ENCODE measurements at regions not wholly inside any gene's neighbourhood (a gene's known extent, or its start where the extent isn't known, plus 50 kb on each side); places are given as distances from the start of the nearest gene placed in this dataset.

DNA sequence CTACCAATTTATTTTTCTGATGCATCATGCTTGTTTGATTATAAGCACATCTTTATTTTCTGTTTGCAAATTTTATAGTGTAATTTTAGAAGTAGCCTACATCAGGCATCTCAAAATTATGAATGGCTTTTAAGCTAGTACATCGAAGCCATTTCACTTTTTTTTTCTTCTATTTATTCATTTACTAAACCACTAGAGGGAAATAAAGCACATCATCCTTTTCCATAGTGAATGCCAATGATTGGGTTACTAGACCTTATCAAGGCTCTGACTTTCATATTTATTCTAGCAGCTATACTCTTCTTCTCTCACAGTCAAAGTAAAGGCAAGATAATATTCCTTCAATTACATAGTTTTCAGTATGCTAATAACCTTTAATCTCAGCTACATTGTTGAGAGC, 736.4 kb upstream of the LRFN5 start:
- no peak for DNase-seq

DNA sequence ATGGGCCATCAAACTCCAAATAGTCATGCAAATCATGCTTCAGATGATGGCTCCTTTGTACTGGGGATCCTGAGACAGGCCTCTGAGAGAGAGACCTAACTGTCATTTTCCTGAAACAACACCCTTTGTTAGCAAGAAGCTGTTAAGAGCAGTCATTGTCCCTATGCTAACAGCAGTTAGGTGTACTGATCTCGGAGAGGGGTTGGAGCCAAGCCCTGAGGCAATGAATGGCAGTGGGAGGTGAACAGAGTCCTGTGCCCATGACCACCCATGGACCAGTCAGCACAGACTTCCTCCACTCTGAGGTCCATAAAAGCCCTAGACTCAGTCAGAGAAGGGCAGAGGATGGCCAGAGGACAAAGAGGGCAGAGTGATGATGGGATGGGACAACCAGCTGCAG, 747.6 kb upstream of the LRFN5 start:
- no peak for DNase-seq

DNA sequence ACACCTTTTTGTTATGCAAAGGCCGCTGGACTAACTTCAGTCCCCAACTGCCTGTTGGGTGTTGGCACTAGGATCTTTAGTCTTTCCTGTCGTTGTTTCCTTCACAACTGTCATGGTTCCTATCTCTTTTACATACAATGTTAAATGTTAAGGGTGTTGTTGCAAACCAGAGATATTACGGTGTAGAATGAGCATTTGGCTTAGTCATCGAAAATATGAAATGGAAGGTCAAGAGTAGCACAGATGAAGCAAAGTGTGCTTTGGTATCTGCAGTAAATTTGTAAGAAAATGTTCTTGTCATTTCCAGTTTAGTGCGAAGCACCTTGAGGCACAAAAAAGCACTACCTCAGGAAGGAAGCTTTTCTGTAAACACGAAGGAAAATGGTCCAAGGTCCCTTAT, 751.3 kb upstream of the LRFN5 start:
- no peak for DNase-seq

DNA sequence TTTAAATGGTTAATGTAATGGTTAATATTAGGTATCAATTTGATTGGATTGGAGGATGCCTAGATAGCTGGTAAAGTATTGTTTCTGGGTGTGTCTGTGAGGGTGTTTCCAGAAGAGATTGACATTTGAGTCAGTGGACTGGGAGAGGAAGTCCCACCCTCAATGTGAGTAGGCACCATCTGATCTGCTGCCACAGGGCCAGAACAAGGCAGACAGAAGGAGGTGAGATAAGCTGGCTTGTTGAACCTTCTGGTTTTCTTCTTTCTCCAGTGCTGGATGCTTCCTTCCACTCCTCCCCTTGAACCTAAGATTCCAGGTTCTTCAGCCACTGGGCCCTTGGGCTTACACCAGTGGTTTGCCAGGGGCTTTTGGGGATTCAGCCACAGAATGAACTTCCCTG, 756.5 kb upstream of the LRFN5 start:
- no peak for DNase-seq

GRCh38 chr14:40847480-40847879, 759.2 kb upstream of the LRFN5 start:
- no peak for DNase-seq

DNA sequence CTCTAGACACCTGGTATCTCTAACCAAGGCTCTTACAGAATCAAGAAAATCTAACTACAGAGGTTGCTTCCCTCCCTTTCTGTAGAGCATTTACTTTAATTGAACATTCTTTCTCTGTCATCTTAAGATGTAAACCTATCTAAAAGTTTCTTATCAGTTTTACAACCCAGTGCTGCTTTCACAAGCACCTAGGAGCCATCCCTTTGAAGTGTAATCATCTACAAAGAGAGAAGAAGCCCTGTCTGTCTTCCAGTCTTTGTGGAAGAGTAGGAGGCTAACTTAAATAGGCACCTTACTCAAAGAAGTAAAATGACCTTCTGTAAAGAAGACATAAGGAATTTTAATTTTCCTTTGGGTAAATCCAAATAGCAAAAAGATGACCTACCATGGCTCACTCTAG, 763.9 kb upstream of the LRFN5 start:
- DNase-seq, result no peak

DNA sequence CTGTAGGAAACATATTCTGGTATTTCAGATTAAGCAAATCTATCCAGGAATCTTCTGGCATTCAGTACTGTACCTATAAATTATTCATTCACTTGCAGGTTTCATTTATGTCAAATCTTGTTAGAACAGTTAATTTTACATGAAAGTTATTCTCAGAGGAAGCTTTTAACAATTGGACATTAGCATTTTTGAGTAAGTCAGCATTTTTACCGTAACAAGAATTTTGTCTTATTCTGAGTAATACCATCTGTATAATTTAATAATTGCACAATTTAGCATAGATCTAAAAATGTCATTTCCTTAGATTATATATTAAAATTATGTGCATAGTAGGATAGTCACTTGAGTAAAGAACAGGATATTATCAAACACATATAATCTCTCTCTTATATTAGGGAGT, 764.8 kb upstream of the LRFN5 start:
- DNase-seq, result no peak

GRCh38 chr14:40838601-40839000, 768.1 kb upstream of the LRFN5 start:
- no peak for DNase-seq

- no peak for DNase-seq
Observed at GRCh38 chr14:40806471-40806870, 800.2 kb upstream of the LRFN5 start.

DNA sequence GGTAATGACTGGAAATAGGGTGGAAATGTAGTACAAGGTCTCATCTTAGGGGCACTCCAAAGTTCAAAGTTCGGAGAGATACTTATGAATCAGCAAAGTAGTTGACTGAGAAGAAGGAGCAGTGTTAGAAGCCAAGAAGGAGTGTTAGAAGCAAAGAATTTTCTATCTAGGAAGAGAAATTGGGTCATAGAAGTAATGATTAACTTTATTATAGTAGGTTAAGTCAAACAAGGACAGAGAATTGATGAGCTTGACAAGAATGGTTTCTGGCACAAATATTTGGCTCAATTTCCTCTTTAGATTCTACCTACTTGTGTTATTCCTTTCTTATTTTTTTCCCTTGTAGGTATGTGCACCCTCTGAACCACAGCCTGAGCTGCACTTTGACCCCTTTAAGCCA, 810.5 kb upstream of the LRFN5 start:
- no peak for DNase-seq

DNA sequence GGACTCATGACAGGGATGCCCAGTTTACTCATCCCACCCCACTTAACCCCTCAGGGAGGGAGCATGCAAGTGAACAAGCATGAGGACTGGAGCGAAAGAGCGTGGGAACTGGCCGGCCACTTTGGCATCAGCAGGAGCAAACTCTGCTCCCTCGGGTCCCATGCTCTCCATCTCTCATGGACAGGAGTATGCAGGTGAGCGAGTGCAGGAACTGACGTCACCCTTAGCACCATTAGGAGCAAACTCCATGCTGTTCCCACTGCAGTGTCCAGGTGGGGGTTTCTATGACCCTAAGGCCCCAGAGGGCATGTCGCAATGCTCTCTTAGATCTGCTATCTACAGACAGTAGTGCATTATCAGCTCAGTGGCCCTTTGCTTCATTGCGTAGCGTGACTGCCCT, 821.8 kb upstream of the LRFN5 start:
- DNase-seq, result no peak

GRCh38 chr14:40762685-40763084, 844.0 kb upstream of the LRFN5 start:
- DNase-seq, result no peak

DNA sequence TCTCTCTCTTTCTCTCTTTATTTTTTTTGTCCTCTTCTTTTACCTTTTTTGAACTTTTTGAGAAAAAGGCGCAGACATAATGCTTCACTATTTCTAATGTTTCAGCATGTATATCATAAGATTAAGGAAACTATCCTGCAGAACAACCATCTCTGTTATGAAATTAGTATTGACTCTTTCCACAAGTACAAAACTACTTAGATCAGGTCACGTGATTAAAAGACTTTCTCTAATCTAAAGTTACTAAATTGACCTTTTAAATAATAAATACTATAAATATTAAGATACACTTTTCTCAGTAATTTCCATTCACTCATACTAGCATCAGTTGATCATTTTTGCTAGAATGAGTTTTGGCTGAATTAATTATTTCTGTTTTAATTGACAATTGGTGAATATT, 844.5 kb upstream of the LRFN5 start:
- DNase-seq, result no peak

DNA sequence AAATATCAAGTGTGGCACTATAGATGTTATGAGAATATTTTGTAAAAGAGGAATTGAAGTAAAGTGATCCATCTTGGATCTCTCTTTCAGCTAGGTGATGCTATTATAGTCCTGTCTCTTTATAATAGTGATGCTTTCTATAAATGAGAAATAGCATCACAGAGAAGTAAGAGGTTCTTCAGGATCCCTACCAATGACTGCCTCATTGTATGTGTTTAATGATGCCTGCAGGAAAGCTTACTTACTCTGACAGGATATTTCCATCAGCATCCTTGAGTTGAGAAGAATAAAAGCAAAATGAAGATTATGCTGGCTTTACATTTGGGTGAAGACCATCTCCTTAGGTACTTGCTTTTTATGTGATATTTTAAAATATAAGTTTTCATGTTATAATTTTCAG, 846.0 kb upstream of the LRFN5 start:
- DNase-seq, result no peak

- DNase-seq, result no peak
Observed at GRCh38 chr14:40758076-40758475, 848.6 kb upstream of the LRFN5 start.

GRCh38 chr14:40757376-40757950, 849.2 kb upstream of the LRFN5 start:
- no peak for DNase-seq

- no peak for DNase-seq
Observed at GRCh38 chr14:40733206-40733605, 873.5 kb upstream of the LRFN5 start.

GRCh38 chr14:40727107-40727506, 879.6 kb upstream of the LRFN5 start:
- no peak for DNase-seq

DNA sequence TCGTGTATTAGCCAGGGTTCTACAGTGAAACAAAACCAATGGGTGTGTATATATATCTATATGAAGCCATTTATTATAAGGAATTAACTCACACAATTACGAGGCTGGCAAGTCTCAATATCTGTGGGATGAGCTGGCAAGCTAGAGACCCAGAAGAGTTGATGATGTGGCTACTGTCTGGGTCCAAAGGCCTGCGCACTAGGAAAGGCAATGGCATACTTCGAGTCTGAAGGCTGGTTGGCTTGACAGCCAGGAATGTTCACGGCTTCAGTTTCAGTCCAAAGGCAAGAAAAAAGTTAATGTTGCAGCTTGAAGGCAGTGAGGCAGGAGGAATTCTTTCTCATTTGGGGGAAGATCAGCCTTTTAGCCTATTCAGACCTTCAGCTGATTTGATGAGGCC, 893.3 kb upstream of the LRFN5 start:
- no peak for DNase-seq

- no peak for DNase-seq
Observed at GRCh38 chr14:40697231-40697630, 909.4 kb upstream of the LRFN5 start.

GRCh38 chr14:40694023-40694422, 912.7 kb upstream of the LRFN5 start:
- no peak for DNase-seq

DNA sequence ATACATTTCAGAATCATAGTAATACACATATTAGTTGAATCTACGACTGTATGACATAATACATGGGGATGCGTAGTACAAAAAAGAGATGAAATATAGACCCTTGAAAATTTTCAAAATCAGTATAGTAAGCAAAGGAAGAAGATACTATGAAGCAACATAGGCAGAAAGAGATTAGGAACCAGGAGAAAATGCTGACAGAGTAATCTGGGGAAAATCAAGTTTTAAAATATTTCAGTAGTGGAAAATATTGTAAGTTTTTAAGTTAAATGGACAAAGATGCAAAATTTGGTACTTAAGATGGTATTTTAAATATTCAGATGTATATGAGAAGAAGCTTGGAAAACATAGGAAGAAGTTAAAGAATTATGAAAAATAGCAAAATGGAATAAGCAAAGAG, 915.6 kb upstream of the LRFN5 start:
- DNase-seq, result no peak

DNA sequence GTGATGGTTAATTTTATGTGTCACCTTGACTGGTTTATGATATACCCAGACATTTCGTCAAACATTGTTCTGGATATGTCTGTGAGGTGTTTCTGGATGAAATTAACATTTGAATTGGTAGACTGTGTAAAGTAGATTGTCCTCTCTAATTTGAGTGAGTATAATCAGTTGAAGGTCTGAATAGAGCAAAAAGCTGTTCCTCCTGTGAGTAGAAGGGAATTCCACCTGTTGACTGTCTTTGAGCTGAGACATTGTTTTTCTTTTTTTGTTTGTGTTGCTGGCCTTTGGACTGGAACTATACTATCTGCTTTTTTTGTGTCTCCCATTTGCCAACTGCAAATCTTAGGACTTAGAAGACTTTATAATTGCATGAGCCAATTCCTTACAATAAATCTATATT, 920.9 kb upstream of the LRFN5 start:
- DNase-seq, result no peak

- DNase-seq, result no peak
Observed at GRCh38 chr14:40684328-40684727, 922.3 kb upstream of the LRFN5 start.

GRCh38 chr14:40682131-40682913, 924.4 kb upstream of the LRFN5 start:
- no peak for DNase-seq
